GOT3 (cell line): ENCODE measurements at regions not wholly inside any gene's neighbourhood (a gene's known extent, or its start where the extent isn't known, plus 50 kb on each side); places are given as distances from the start of the nearest gene placed in this dataset.

Experiments
- DNase-seq: peaks from one replicate; lab custom pipeline; 2025; ENCODE audit warnings: mixed read lengths; lab: John Stamatoyannopoulos, UW

- DNase-seq: no peak
Measured at GRCh38 chr9:107625383-107625984, 135.9 kb upstream of the KLF4 start.

- DNase-seq: no peak
Measured at GRCh38 chr9:107624234-107624948, 134.8 kb upstream of the KLF4 start.

GRCh38 chr9:107621436-107621835, 131.9 kb upstream of the KLF4 start:
- DNase-seq: no peak

GRCh38 chr9:107620801-107621200, 131.2 kb upstream of the KLF4 start:
- no peak for DNase-seq

GRCh38 chr9:107620236-107620635, 130.7 kb upstream of the KLF4 start:
- DNase-seq: no peak

- no peak for DNase-seq
Measured at GRCh38 chr9:107615321-107615720, 125.8 kb upstream of the KLF4 start.

- no peak for DNase-seq
Measured at GRCh38 chr9:107614765-107615164, 125.2 kb upstream of the KLF4 start.

- DNase-seq: no peak
Measured at GRCh38 chr9:107613321-107613720, 123.8 kb upstream of the KLF4 start.

GRCh38 chr9:107612136-107612535, 122.6 kb upstream of the KLF4 start:
- no peak for DNase-seq

- no peak for DNase-seq
Measured at GRCh38 chr9:107609547-107609946, 120.0 kb upstream of the KLF4 start.

- DNase-seq: no peak
Measured at GRCh38 chr9:107606149-107606790, 116.7 kb upstream of the KLF4 start.

GRCh38 chr9:107605041-107605440, 115.5 kb upstream of the KLF4 start:
- no peak for DNase-seq

GRCh38 chr9:107603281-107603680, 113.7 kb upstream of the KLF4 start:
- DNase-seq: no peak

- no peak for DNase-seq
Measured at GRCh38 chr9:107600060-107600573, 110.5 kb upstream of the KLF4 start.

GRCh38 chr9:107597743-107598217, 108.2 kb upstream of the KLF4 start:
- DNase-seq: no peak

- no peak for DNase-seq
Measured at GRCh38 chr9:107594908-107595530, 105.5 kb upstream of the KLF4 start.

GRCh38 chr9:107593224-107593870, 103.8 kb upstream of the KLF4 start:
- DNase-seq: no peak

- DNase-seq: no peak
Measured at GRCh38 chr9:107592424-107592823, 102.9 kb upstream of the KLF4 start.

- DNase-seq: no peak
Measured at GRCh38 chr9:107591781-107592180, 102.2 kb upstream of the KLF4 start.

GRCh38 chr9:107588393-107588792, 98.8 kb upstream of the KLF4 start:
- DNase-seq: no peak

- DNase-seq: no peak
Measured at GRCh38 chr9:107587191-107587963, 97.8 kb upstream of the KLF4 start.
